ACC112 (cell line): ENCODE measurements at regions not wholly inside any gene's neighbourhood (a gene's known extent, or its start where the extent isn't known, plus 50 kb on each side); places are given as distances from the start of the nearest gene placed in this dataset.
"Not testable (repeated sequence)": the region's sequence is repeated elsewhere in the genome, so short reads cannot be mapped to it uniquely, and the experiment has no call there.

ENCODE experiments used
- H2AFZ ChIP-seq: fragments of 200-600 bp; sonication (generic); one replicate; pipeline ENCODE4 v1.6.0; 2017; ENCODE audit warnings: antibody characterized with exemption, low read length; ENCODE audit not compliant: unreplicated experiment
- H3K27ac ChIP-seq: fragments of 200-600 bp; sonication (generic); 2 replicates; pipeline ENCODE4 v1.5.1; 2014; ENCODE audit warnings: low read depth, mild to moderate bottlenecking, antibody characterized with exemption, low read length, moderate library complexity
- H3K27me3 ChIP-seq: fragments of 200-600 bp; sonication (generic); 2 replicates; pipeline ENCODE4 v1.6.1; 2014; ENCODE audit warnings: mild to moderate bottlenecking, antibody characterized with exemption, low read length, moderate library complexity, mixed read lengths; ENCODE audit not compliant: insufficient read depth
- H3K36me3 ChIP-seq: fragments of 200-600 bp; sonication (generic); 2 replicates; pipeline ENCODE4 v1.6.1; 2016; ENCODE audit warnings: mild to moderate bottlenecking, antibody characterized with exemption, low read length, moderate library complexity, mixed read lengths; ENCODE audit not compliant: insufficient read depth
- H3K4me1 ChIP-seq: fragments of 200-600 bp; sonication (generic); one replicate; pipeline ENCODE4 v1.6.1; 2016; ENCODE audit warnings: low read length, mixed read lengths; ENCODE audit not compliant: insufficient read depth, unreplicated experiment, control insufficient read depth
- H3K4me3 ChIP-seq: fragments of 200-600 bp; sonication (generic); 2 replicates; pipeline ENCODE4 v1.5.1; 2014; ENCODE audit warnings: mild to moderate bottlenecking, low read depth, low read length
- H3K79me2 ChIP-seq: fragments of 200-600 bp; sonication (generic); one replicate; pipeline ENCODE4 v1.6.0; 2016; ENCODE audit warnings: low read length; ENCODE audit not compliant: control insufficient read depth, unreplicated experiment, insufficient read depth

- not testable (repeated sequence) for H3K79me2 ChIP-seq, H3K4me1 ChIP-seq, H3K36me3 ChIP-seq, H3K4me3 ChIP-seq, H3K27ac ChIP-seq, H3K27me3 ChIP-seq, H2AFZ ChIP-seq
Measured at GRCh38 chr7:9919-10318, 182.5 kb upstream of the FAM20C start.

GRCh38 chr7:32565-33280, 159.6 kb upstream of the FAM20C start:
- H3K27ac ChIP-seq, H3K4me1 ChIP-seq, H3K27me3 ChIP-seq, H3K4me3 ChIP-seq, H3K79me2 ChIP-seq, H3K36me3 ChIP-seq, H2AFZ ChIP-seq: not testable (repeated sequence)

GRCh38 chr7:35121-35541, 157.2 kb upstream of the FAM20C start:
- not testable (repeated sequence) for H3K79me2 ChIP-seq, H3K4me3 ChIP-seq, H3K36me3 ChIP-seq, H2AFZ ChIP-seq, H3K4me1 ChIP-seq, H3K27ac ChIP-seq, H3K27me3 ChIP-seq

- not testable (repeated sequence) for H3K79me2 ChIP-seq, H3K4me3 ChIP-seq, H3K27ac ChIP-seq, H3K27me3 ChIP-seq, H2AFZ ChIP-seq, H3K4me1 ChIP-seq, H3K36me3 ChIP-seq
Measured at GRCh38 chr7:36539-36938, 155.8 kb upstream of the FAM20C start.

- not testable (repeated sequence) for H3K27me3 ChIP-seq, H3K27ac ChIP-seq, H3K36me3 ChIP-seq, H3K4me3 ChIP-seq, H2AFZ ChIP-seq, H3K79me2 ChIP-seq, H3K4me1 ChIP-seq
Measured at GRCh38 chr7:37656-38055, 154.7 kb upstream of the FAM20C start.

GRCh38 chr7:38444-38843, 153.9 kb upstream of the FAM20C start:
- not testable (repeated sequence) for H3K27me3 ChIP-seq, H2AFZ ChIP-seq, H3K36me3 ChIP-seq, H3K79me2 ChIP-seq, H3K4me1 ChIP-seq, H3K27ac ChIP-seq, H3K4me3 ChIP-seq

- not testable (repeated sequence) for H3K4me1 ChIP-seq, H2AFZ ChIP-seq, H3K36me3 ChIP-seq, H3K4me3 ChIP-seq, H3K27ac ChIP-seq, H3K27me3 ChIP-seq, H3K79me2 ChIP-seq
Measured at GRCh38 chr7:39984-40740, 152.2 kb upstream of the FAM20C start.

- no peaks in the 10 kb centered on the region for H3K36me3 ChIP-seq
- H3K27ac ChIP-seq, result no peak overlapping the region
- no peaks in the 10 kb centered on the region for H3K4me1 ChIP-seq
Measured at GRCh38 chr7:40799-41750, 151.3 kb upstream of the FAM20C start.

GRCh38 chr7:41917-42565, 150.3 kb upstream of the FAM20C start:
- no peaks in the 10 kb centered on the region for H3K4me1 ChIP-seq
- H3K27me3 ChIP-seq, result 0 out of 2 replicates have a peak, but pooled peaks cover 4% of the 10 kb centered on the region
- H3K79me2 ChIP-seq, result no peaks in the 10 kb centered on the region
- no peak overlapping the region for H3K4me3 ChIP-seq
- H2AFZ ChIP-seq, result no peak overlapping the region
- H3K36me3 ChIP-seq, result no peaks in the 10 kb centered on the region
- H3K27ac ChIP-seq, result no peak overlapping the region

More at GRCh38 chr7:40799-41750, 151.3 kb upstream of the FAM20C start:
- Histone ChIP-seq H2AFZ (no peak overlapping the region), H3K79me2 (no peaks in the 10 kb centered on the region), H3K27me3 (0 out of 2 replicates have a peak, but pooled peaks cover 4% of the 10 kb centered on the region), H3K4me3 (no peak overlapping the region)

GRCh38 chr7:43791-44540, 148.4 kb upstream of the FAM20C start:
- Histone ChIP-seq H3K27ac (no peak overlapping the region), H3K4me3 (no peak overlapping the region), H2AFZ (no peak overlapping the region), H3K4me1 (no peaks in the 10 kb centered on the region), H3K79me2 (no peaks in the 10 kb centered on the region), H3K36me3 (no peaks in the 10 kb centered on the region), H3K27me3 (0 out of 2 replicates have a peak, but pooled peaks cover 4% of the 10 kb centered on the region)
